Adrenal gland (tissue), 5 donors: ENCODE measurements at regions not wholly inside any gene's neighbourhood (a gene's known extent, or its start where the extent isn't known, plus 50 kb on each side); places are given as distances from the start of the nearest gene placed in this dataset.

Source experiments
- CTCF ChIP-seq, 6 experiments: fragments of 450-650 bp in 4 of 6; fragments of 200-600 bp in 2 of 6; sonication (generic) in 1 of 6; IDR thresholded peaks; 1 replicate in 5 of 6; 2 replicates in 1 of 6; pipeline versions ENCODE4 v1.5.1 to v1.8.0; 2016 to 2021; ENCODE audit warnings: antibody characterized with exemption in 6 of 6, mild to moderate bottlenecking in 2 of 6, moderate library complexity in 1 of 6
- POLR2A ChIP-seq, 2 donors: fragments of 450-650 bp; IDR thresholded peaks; one replicate each; pipeline ENCODE4 v1.6.1; 2017; ENCODE audit warnings: antibody characterized with exemption in 2 of 2, mild to moderate bottlenecking in 2 of 2, moderate library complexity in 1 of 2
- donor health status: DM: no; HTN: no; CAD: no.

- TF ChIP-seq POLR2A (IDR thresholded peaks at IDR 0.05) (no peak), CTCF (IDR thresholded peaks at IDR 0.05) (no peak)
These were observed 104.4 kb upstream of the DIO2 start for GRCh38 chr14:80315681-80316080.
